SHP77 treated with DMSO at 0.1 percent for 48 hours (cell line): ENCODE measurements at regions not wholly inside any gene's neighbourhood (a gene's known extent, or its start where the extent isn't known, plus 50 kb on each side); places are given as distances from the start of the nearest gene placed in this dataset.
"Not testable (repeated sequence)": the region's sequence is repeated elsewhere in the genome, so short reads cannot be mapped to it uniquely, and the experiment has no call there.

Experiments
- DNase-seq: peaks from one replicate; lab custom pipeline; 2025; lab: John Stamatoyannopoulos, UW

DNA sequence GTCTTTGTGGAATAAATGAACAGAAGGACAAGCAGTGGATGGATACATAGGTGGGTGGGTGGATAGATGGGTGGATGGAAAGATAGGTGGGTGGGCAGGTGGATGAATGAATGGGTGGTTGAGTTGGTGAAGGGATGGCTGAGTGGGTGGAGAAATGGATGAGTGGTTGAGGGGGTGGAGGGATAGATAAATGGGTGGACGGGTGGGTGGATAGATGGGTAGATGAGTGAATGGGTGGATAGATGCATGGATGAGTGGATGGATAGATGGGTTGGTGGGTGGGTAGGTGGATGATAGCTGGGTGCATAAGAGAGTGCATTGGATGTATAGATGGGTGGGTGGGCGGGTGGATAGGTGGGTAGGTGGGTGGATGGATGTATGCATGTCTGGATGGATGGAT, 63.5 kb downstream of the UNC93B1 start:
- DNase-seq = not testable (repeated sequence)

DNA sequence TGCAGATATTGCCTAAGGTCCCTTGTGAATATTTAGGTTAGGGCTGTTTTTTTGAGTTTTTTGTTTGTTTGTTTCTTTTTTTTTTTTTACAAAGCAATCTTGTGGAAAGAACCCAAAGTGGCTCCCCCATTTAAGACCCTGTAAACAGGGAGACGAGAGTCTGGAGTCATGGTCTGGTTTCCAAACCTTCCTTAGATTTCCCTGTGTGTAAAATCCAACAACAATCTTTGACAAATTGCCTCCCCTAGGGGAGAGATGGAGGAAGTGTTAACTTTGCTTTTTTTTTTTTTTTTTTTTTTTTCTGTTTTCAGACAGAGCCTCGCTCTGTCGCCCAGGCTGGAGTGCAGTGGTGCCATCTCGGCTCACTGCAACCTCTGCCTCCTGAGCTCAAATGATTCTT, 64.9 kb downstream of the UNC93B1 start:
- DNase-seq = not testable (repeated sequence)

DNA sequence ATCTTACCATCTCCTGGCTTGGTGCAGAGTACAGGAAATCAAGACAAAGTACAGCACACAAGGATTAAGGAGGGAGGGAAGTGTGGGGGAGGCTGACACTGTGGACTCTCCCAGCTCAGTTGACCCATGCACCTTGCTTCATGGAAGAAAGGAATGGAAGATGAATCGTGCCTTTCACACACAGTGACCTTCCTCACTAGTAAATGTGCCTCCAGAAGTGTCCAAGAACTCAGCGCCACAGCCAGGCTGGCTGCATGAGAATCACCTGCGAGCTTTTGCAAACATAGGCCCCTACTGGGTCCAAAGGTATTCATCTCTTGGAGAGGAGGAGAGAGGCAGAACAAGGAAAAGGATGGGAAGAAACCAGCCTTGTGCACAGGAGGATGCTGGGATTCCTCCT, 65.5 kb downstream of the UNC93B1 start:
- DNase-seq = not testable (repeated sequence)

DNA sequence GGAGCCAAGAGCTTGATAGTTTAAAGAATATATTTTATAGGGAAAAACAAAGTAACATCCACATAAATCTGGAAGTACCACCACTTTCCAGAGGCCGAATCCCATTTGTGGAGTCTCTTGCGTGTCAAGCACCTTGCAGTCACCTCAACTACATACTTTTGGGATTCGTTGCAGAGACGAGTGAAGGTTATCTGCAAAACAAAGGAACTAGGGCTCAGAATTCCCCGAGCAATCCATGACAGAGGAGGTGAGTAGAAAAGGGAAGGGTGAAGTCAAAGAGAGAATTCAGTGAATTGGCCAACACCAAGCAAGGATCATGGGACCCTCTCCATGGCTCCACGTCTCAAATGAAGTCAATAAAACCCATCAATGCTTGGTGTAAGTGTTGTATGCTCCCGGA, 80.3 kb downstream of the UNC93B1 start:
- not testable (repeated sequence) for DNase-seq

DNA sequence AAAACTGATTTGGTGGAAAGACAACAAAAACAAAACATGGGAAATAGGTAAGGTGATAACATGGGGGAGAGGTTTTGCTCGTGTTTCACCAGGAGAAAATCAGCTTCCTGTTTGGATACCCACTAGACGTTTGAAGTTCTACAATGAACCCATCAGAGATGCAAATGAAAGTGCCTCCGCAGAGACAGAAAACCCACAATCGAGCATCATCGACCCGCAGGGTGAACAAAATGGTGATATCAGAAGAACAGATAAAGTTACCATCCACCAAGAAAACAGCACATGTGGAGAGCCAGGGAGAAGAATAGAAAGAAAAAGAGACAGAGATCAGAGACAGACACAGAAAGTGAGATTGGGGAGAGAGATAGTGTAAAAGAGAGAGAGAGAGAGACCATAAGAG, 83.4 kb downstream of the UNC93B1 start:
- not testable (repeated sequence) for DNase-seq

DNA sequence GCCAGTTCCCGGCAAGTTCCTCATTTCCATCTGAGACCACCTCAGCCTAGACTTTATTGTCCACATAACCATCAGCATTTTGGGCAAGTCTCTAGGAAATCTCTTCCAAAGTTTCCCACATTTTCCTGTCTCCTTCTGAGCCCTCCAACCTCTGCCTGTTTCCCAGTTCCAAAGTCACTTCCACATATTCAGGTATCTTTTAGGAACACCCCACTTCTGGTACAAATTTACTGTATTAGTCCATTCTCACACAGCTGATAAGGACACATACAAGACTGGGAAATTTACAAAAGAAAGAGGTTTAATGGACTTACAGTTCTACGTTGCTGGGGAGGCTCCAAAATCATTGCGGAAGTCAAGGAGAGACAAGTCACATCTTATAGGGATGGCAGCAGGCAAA, 91.7 kb downstream of the UNC93B1 start:
- not testable (repeated sequence) for DNase-seq

DNA sequence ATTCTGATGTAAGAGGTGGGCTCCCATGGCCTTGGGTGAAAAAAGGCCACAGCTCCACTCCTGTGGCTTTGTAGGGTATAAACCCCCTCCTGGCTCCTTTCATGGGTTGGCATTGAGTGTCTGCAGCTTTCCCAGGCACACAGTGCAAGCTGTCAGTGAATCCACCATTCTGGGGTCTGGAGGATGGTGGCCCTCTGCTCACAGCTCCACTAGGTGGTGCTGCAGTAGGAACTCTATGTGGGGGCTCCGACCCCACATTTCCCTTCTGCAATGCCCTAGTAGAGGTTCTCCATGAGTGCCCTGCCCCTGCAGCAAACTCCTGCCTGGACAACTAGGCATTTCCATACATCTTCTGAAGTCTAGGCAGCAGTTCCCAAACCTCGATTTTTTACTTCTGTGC, 92.7 kb downstream of the UNC93B1 start:
- DNase-seq = not testable (repeated sequence)

DNA sequence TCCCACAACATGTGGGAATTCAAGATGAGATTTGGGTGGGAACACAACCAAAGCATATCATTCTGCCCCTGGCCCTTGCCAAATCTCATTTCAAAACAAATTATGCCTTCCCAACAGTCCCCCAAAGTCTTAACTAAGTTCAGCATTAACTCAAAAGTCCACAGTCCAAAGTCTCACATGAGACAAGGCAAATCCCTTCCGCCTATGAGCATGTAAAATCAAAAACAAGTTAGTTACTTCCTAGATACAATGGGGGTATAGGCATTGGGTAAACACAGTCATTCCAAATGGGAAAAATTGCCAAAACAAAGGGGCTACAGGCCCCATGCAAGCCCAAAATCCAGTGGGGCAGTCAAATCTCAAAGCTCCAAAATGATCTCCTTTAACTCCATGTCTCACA, 93.1 kb downstream of the UNC93B1 start:
- DNase-seq = not testable (repeated sequence)

DNA sequence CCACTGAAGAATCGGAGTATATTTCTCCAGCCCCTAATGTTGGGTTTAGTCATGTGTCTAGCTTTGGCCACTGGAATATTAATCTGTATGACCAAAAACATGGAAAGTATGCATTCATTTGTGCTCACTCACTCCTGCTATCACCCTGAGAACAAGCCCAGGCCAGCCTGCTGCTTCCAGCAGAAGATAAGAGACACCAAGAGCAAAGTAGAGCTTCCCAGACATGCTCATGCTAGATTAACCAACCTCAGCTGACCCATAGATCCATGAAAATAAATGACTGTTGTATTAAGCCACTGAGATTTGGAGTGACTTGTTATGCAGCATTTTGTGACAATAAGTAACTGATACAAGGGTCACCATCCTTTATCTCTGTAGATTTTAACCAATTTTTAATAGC, 96.9 kb downstream of the UNC93B1 start:
- not testable (repeated sequence) for DNase-seq

DNA sequence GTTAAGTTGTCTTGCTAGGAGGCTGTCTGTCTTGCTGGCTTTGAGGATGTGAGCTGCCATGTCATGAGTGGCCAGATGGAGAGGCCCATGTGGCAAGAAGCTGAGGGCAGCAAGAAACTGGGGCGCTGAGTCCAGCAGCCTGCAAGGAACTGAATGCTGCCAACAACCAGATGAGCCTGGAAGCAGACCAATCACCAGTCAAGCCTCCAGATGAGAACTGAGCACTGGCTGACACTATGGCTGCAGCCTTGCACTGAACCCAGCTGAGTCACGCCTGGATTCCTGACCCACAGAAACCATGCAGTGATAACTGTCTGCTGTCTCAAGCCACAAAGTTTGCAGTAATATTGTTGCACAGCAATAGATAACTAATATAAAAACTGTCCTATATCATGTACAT, 104.4 kb downstream of the UNC93B1 start:
- not testable (repeated sequence) for DNase-seq

DNA sequence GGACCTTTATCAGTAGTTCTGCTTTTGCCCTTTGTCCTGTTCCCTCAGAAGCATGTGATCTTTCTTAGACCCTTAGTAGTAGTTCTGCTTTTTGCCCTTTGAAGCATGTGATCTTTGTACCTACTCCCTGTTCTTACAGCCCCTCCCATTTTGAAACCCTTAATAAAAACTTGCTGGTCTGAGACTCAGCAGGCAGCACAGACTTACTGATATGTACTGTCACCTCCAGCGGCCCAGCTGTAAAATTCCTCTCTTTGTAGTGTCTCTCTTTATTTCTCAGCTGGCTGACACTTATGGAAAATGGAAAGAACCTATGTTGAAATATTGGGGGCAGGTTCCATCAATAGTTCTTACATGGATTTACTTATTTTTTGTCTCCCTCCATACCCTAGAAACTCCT, 110.4 kb downstream of the UNC93B1 start:
- not testable (repeated sequence) for DNase-seq

DNA sequence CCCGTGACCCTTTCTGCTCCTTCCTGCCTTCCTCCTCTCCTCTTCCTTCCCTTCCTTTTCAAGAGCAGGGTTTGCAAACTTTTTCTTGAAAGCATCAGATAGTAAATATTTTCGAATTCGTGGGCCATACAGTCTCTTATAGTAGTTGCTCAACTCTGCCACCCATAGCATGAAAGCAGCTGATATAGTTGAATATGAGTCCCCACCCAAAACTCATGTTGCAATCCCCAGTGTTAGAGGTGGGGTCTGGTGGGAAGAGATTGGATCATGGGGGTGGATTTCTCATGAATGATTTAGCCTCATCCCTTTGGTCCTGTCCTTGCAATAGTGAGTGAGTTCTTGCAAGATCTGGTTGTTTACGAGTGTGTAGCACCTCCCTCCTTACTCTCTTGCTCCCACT, 114.3 kb downstream of the UNC93B1 start:
- DNase-seq = not testable (repeated sequence)

DNA sequence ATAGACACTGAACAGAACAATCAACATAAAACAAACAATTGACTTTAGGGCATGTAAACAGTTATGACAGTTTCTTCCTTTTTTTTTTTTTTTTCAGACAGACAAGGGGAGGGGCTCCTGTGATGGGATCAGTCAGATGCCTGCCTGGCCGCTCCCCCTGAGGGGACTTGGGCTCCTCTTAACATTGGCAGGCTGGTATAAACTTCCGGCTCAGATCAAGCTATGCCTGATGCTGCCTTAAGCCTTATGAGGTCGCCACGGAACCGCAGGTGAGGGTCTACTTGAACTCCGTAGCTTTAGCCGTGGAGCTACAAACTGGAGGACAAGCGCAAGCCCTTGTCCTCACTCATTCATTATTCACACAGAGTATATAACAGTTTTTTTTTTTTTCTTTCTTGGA, 115.8 kb downstream of the UNC93B1 start:
- not testable (repeated sequence) for DNase-seq

DNA sequence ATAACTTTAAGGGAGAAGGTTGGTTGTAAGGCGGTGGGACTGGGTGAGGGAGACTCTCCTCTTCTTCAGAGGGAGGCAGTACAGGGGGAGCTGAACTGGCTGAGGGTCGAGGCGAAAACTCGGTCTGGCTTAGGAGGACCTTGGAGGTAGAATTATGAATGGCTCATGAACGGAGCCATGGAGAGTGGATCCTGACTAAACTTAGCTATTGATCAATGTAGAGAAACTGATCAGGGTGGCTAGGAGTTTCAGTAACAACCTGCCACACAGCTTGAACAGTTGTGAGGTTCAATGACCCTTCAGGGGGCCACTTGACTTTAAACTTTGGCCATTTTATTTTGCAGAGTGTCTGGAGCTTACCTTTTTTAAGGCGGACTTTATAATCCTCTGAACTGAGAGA, 117.2 kb downstream of the UNC93B1 start:
- not testable (repeated sequence) for DNase-seq

DNA sequence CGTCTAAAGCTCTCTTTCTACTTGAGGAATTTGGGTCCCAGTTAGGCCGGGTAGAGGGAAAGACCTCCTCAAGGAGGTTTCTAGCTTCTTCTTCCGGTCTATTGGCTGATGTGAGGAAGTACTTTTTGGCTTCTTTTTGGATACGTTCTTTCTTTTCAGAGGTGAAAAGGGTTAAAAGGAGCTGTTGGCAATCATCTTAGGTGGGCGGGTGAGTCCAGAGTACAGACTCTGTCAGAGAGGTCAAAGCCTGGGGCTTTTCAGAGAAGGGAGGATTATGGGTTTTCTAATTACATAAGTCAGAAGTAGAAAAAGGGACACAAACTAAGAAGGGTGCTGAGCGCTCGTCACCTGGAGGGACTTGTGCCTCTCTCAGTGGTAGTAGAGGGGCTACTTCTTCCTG, 117.7 kb downstream of the UNC93B1 start:
- DNase-seq = not testable (repeated sequence)

DNA sequence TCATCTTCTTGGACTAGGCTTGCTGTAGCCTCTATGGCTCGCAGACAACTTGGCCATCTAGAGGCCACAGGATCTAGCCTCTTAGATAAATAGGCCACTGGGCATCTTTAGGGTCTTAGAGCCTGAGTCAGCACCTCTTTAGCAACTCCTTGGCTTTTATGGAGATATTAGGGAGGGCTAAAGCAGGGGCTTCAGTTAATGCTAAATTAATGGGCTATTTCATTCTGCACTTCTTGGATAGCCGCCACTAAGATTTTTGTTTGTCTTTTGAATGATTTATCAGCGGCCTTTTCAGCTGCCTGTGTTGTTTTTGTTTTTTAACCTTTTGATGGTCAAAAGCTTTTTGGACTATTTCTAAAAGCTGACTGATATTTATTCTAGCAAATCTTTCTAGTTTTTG, 118.3 kb downstream of the UNC93B1 start:
- DNase-seq = not testable (repeated sequence)

DNA sequence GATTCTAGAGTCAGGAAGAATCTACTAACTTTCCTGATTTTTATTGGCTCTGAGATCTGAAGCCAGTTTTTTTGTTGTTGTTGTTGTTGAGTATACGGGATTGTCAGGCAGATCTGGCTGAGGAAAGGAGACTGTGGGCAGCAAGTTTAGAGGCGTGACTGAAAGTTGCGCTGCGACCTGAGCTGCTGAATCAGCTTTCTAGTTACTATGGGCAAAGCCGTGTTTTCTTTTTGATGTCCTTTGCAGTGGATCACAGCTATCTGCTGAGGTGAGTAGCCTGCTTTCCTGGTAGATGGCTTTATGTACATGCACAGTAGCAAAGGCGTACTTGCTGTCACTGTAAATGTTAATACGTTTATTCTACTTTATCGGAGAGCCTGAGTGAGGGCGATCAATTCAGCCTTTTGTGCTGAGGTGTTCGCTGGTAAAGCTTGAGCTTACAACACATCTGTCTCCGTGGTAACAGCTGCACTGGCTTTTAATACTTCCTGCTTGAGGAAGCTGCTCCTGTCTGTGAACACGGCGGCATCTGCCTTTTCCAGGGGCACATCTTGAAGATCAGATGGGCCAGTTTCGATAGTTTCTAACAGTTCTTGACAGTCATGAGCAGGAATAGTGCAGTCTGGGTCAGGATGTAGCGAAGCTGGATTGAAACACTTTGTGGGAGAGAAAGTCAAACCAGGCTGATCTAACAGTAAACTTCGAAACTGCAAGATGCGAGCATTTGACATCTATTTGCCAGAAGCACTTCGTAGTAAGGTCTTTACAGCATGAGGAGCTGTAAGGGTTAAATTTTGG, 118.9 kb downstream of the UNC93B1 start:
- DNase-seq = not testable (repeated sequence)

DNA sequence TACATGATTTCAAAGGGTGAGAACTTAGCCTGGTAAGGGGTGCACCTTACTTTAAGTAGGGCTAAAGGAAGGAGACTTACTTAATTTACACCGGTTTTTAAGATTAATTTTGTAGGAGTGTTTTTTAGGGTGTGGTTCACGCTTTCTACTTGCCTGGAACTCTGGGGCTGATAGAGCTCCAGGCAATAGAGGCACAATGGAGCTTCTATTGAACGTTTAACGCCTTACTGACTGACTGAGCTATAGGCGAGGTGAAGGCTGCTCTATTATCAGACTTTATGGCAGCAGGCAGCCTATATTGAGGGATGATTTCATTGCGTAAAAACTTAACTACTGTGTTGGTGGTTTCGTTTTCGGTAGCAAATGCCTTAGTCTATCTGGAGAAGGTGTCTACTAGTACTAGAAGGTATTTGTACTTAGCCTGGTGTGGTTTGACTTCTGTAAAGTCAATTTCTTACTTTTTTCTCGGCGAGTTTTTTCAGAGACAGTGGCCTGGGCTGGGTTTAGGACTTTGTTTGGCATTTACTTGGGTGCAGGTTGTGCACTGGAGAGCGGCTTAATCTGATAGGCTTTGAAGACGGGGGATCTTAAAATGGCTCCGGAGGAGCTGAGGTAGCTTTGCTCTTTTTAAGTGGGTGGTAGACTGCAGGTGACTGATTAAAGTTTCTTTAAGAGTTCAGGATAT, 119.7 kb downstream of the UNC93B1 start:
- DNase-seq = not testable (repeated sequence)

DNA sequence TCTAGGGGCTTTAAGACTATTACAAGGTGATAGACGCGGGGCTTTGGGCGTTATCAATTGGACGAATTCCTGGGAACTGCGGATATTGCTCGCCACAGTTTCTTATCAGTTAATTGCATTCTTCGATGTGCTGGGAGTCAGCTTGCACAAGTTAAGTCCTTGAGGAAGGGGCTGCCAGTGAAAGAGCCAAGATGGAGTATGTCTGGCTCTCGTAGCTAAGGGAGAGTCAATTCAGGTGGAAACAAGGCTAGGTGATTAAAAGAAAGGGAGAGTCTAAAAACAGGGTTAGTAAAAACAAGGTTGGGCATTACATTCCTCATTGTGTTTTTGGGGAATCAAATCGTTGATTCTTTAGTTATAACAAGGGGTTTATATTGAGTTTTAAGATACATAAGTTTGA, 121.6 kb downstream of the UNC93B1 start:
- DNase-seq = not testable (repeated sequence)

DNA sequence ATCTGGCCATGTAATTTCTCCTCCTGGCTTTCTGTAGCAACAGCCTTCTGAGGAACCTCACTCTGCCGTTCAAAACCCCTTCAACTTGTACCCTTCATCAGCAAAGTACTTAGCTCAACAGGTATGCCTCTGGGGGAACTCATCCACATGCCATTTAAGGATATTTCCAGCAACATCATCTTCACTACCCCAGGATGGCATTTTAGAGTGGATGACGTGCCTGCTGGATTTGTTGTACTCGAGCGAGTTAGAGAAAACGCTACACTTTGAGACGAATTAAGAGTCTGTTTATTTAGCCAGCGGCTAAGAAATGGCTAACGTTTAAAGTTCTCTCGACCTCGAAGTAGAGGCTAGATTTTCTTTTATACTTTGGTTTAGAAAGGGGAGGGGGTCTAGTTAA, 122.1 kb downstream of the UNC93B1 start:
- not testable (repeated sequence) for DNase-seq

DNA sequence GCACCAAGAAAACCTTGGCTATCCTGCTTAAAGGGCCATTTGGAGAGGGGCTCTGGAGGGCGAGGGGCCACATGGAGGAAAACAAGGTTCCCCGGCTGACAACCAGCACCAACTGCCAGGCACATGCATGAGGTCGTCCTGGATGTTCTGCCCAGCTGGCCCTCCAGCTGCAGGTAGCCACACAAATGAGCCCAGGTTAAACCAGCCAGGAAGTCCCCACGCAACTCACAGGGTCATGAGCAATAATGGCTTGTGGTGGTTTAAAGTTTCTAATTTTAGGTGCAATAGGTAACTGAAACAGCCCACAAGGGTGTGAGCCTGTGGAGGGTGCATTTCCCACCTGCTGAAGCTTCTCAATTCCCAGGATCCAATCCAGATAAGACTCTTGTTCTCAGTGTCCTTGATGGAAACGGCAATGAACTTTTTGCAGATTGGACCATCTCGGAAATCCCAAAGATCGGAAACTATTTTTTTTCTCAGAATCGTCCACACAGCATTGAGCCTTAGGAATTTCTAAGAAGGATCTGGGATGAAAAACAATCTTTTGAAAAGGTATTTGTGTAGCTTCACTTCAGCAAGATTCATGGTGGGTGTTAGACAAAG, 123.2 kb downstream of the UNC93B1 start:
- DNase-seq = not testable (repeated sequence)

DNA sequence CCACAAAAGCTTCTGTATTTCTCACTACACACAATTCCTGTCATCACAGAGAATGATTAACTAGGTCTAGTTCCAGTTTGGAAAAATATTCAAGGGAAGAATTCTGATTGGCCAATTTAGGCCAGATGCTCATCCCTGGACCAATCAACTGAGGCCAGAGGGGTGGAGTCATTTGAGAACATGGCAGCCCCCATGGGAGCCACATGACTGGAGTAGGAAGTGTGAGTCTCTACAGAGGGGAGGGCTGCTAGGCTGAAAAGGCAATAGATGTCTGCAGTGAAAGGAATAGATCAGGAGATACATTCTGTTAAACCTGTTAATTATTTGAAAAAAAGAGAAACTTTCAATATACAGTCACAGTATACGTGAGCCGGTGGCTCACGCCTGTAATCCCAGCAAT, 125.2 kb downstream of the UNC93B1 start:
- DNase-seq = not testable (repeated sequence)

DNA sequence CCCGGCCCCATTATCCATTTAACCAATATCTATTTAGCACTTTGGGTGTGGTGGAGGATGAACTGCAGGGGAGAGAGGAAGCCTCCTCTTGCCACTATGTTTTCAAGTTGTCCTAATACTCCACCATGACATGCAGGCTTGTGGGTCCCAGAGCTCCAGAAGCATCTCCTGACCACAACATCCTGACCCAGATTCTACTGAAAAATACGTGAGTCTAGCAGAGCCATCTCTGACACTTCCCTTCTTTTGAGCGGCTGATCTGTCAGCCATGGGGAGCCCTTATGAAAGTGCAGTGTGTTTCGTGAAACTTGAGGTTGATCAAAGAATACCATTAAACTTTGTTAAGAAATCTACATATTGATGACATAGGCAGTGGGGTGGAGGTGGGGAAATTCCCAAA, 126.6 kb downstream of the UNC93B1 start:
- not testable (repeated sequence) for DNase-seq
